HepG2 (cell line): ENCODE measurements at regions not wholly inside any gene's neighbourhood (a gene's known extent, or its start where the extent isn't known, plus 50 kb on each side); places are given as distances from the start of the nearest gene placed in this dataset.

ENCODE experiments used
- ATAC-seq: fragments of 200-7000 bp; cut with Tn5 transposase; 3 replicates; pipeline ENCODE4 v1.9.1; 2020; ENCODE audit warnings: mild to moderate bottlenecking, moderate library complexity
- BruUV-seq: library from RNA; stranded (reverse); fragments of 400-500 nt; replicated peaks from 2 replicates; lab custom pipeline; 2021; lab: Mats Ljungman, UMichigan
- CTCF ChIA-PET: fragments of 300-600 bp; formaldehyde crosslinking; extraction: SDS; loops from one replicate; lab custom pipeline; 2021; ENCODE audit warnings: low total read pairs, inconsistent platforms, low intra/inter-chr PET ratio; lab: Yijun Ruan, JAX
- POLR2A ChIA-PET: fragments of 350-600 bp; sonication (Branson Sonifier 250); formaldehyde crosslinking; loops from one replicate; lab custom pipeline; 2020; ENCODE audit warnings: antibody characterized with exemption, inconsistent platforms; lab: Yijun Ruan, JAX
- DNase-seq: peaks from one replicate; pipeline ENCODE4 v3.0.0-alpha.2; 2015; ENCODE audit warnings: low spot score
- FAIRE-seq: peaks from 3 replicates; lab custom pipeline; 2011; peaks lifted over from hg19 to GRCh38; lab: Jason Lieb, UNC
- H2AFZ ChIP-seq: one replicate; pipeline ENCODE4 v1.6.1; 2011; ENCODE audit warnings: low read length, inconsistent platforms
- H3K27ac ChIP-seq: fragments of 300-600 bp; 3 replicates; pipeline ENCODE4 v1.8.0; 2011; ENCODE audit warnings: mixed run types, mild to moderate bottlenecking, mixed read lengths, low read length, inconsistent platforms; ENCODE audit not compliant: insufficient read depth; ENCODE audit errors: extremely low read length
- H3K27me3 ChIP-seq, 2 experiments: fragments of 200-600 bp in 1 of 2; 2 replicates in 1 of 2; 3 replicates in 1 of 2; pipeline versions ENCODE4 v1.6.0 to v1.8.0; 2011; ENCODE audit warnings: low read length in 2 of 2, mild to moderate bottlenecking in 2 of 2, moderate library complexity in 2 of 2, inconsistent platforms in 1 of 2; ENCODE audit not compliant: insufficient read depth in 2 of 2, control insufficient read depth in 1 of 2
- H3K36me3 ChIP-seq, 2 experiments: fragments of 200-600 bp in 1 of 2; replicated peaks in 1 of 2; 2 replicates in 1 of 2; 3 replicates in 1 of 2; pipeline versions ENCODE4 v1.5.1 to v1.8.0; 2011; ENCODE audit warnings: low read length in 2 of 2, inconsistent platforms in 1 of 2; ENCODE audit not compliant: insufficient read depth in 2 of 2, control insufficient read depth in 1 of 2
- H3K4me1 ChIP-seq: 2 replicates; pipeline ENCODE4 v1.5.1; 2012; ENCODE audit warnings: low read length, inconsistent platforms; ENCODE audit not compliant: insufficient read depth
- H3K4me2 ChIP-seq: 2 replicates; pipeline ENCODE4 v1.6.0; 2011; ENCODE audit warnings: low read depth, low read length, inconsistent platforms
- H3K4me3 ChIP-seq, 3 experiments: fragments of 200-600 bp in 1 of 3; sonication (generic), shearing (Covaris generic) in 1 of 3; replicated peaks in 1 of 3; 2 replicates each; pipeline ENCODE4 v1.5.1; 2011 to 2016; ENCODE audit warnings: low read length in 3 of 3, inconsistent platforms in 2 of 3, low read depth in 2 of 3, mild to moderate bottlenecking in 2 of 3, control low read depth in 1 of 3, mixed read lengths in 1 of 3; ENCODE audit not compliant: insufficient read depth in 1 of 3
- H3K79me2 ChIP-seq: one replicate; pipeline ENCODE4 v1.6.1; 2011; ENCODE audit warnings: low read length, inconsistent platforms; ENCODE audit not compliant: insufficient read depth
- H3K9ac ChIP-seq: 2 replicates; pipeline ENCODE4 v1.6.0; 2011; ENCODE audit warnings: mild to moderate bottlenecking, low read depth, low read length, inconsistent platforms; ENCODE audit not compliant: insufficient read depth
- H3K9me3 ChIP-seq: 2 replicates; pipeline ENCODE4 v1.5.1; 2012; ENCODE audit warnings: mild to moderate bottlenecking, low read length
- H4K20me1 ChIP-seq: 2 replicates; pipeline ENCODE4 v1.6.0; 2011; ENCODE audit warnings: inconsistent platforms, mild to moderate bottlenecking, low read length, moderate library complexity; ENCODE audit not compliant: insufficient read depth
- CHD4 ChIP-seq: fragments of 200-600 bp; sonication (generic); IDR thresholded peaks from 2 replicates; pipeline ENCODE4 v1.7.0; 2017; ENCODE audit warnings: mild to moderate bottlenecking, low read length, borderline replicate concordance
- GZF1 ChIP-seq: sonication (generic); formaldehyde crosslinking; IDR thresholded peaks from 2 replicates; pipeline ENCODE4 v1.5.1; 2020; ENCODE audit warnings: mild to moderate bottlenecking, missing genetic modification reagents
- HDAC2 ChIP-seq: sonication (generic); formaldehyde crosslinking; IDR thresholded peaks from 2 replicates; pipeline ENCODE4 v1.4.0; 2020; ENCODE audit warnings: missing genetic modification reagents
- KDM5B ChIP-seq: sonication (generic); formaldehyde crosslinking; IDR thresholded peaks from 2 replicates; pipeline ENCODE4 v1.4.0; 2020; ENCODE audit warnings: missing genetic modification reagents, mild to moderate bottlenecking, borderline replicate concordance
- KLF6 ChIP-seq: IDR thresholded peaks from 2 replicates; pipeline ENCODE4 v1.8.0; 2016; ENCODE audit warnings: missing biosample characterization, missing genetic modification reagents
- NKX3-1 ChIP-seq: sonication (generic); formaldehyde crosslinking; IDR thresholded peaks from 2 replicates; pipeline ENCODE4 v1.5.0; 2020; ENCODE audit warnings: missing genetic modification reagents
- PLRG1 ChIP-seq: fragments of 450-650 bp; conservative IDR thresholded peaks from 2 replicates; pipeline ENCODE4 v1.6.1; 2016
- POLR2AphosphoS2 ChIP-seq: IDR thresholded peaks from 2 replicates; pipeline ENCODE4 v1.6.1; 2011; ENCODE audit warnings: low read depth, low read length, improper control_type of control experiment
- RFX5 ChIP-seq: IDR thresholded peaks from 2 replicates; pipeline ENCODE4 v1.6.1; 2011; ENCODE audit warnings: low read depth, low read length, improper control_type of control experiment
- SRSF4 ChIP-seq: fragments of 200-400 bp; formaldehyde crosslinking; IDR thresholded peaks from one replicate; pipeline ENCODE4 v1.6.1; 2018; ENCODE audit warnings: mild to moderate bottlenecking, low read depth, low read length, moderate library complexity; ENCODE audit not compliant: poor library complexity, severe bottlenecking
- ZKSCAN8 ChIP-seq: IDR thresholded peaks from 2 replicates; pipeline ENCODE4 v1.6.1; 2016; ENCODE audit warnings: borderline replicate concordance, missing genetic modification reagents, missing compliant biosample characterization
- ZNF124 ChIP-seq: sonication (generic); formaldehyde crosslinking; IDR thresholded peaks from 2 replicates; pipeline ENCODE4 v1.4.0; 2020; ENCODE audit warnings: missing genetic modification reagents
- ZNF207 ChIP-seq: fragments of 450-650 bp; IDR thresholded peaks from 2 replicates; pipeline ENCODE4 v1.6.1; 2016; ENCODE audit warnings: antibody characterized with exemption, borderline replicate concordance
- ZNF296 ChIP-seq: sonication (generic); formaldehyde crosslinking; conservative IDR thresholded peaks from 2 replicates; pipeline ENCODE4 v1.5.0; 2020; ENCODE audit warnings: mild to moderate bottlenecking, missing genetic modification reagents
- ZNF616 ChIP-seq: sonication (generic); formaldehyde crosslinking; IDR thresholded peaks from 2 replicates; pipeline ENCODE4 v1.5.0; 2020; ENCODE audit warnings: low read depth, mild to moderate bottlenecking, missing genetic modification reagents
- ZSCAN29 ChIP-seq: sonication (generic); formaldehyde crosslinking; conservative IDR thresholded peaks from 2 replicates; pipeline ENCODE4 v1.4.0; 2020; ENCODE audit warnings: mild to moderate bottlenecking, missing genetic modification reagents
- WGBS: methylation state at CpG from one replicate; pipeline ENCODE4 v1.1.6; 2017; ENCODE audit warnings: low lambda C conversion rate; 5-methylcytosine and 5-hydroxymethylcytosine counted together
- in situ Hi-C: cut with HindIII; loops from 2 replicates; pipeline ENCODE4 v1.10.0; 2017; ENCODE audit warnings: low pct_unique_long_range_greater_than_20kb; ENCODE audit not compliant: extremely low pct_ligation_motif_present
- intact Hi-C: fragments of 100-400 bp; cut with micrococcal nuclease; formaldehyde crosslinking; loops from one replicate; pipeline ENCODE4 v1.10.0; 2022; ENCODE audit not compliant: unreplicated experiment
- TF ChIP-seq, protein P1 (sequence below): sonication (generic); formaldehyde crosslinking; IDR thresholded peaks from 2 replicates; pipeline ENCODE4 v1.5.0; 2020; ENCODE audit warnings: mild to moderate bottlenecking, missing genetic modification reagents

DNA sequence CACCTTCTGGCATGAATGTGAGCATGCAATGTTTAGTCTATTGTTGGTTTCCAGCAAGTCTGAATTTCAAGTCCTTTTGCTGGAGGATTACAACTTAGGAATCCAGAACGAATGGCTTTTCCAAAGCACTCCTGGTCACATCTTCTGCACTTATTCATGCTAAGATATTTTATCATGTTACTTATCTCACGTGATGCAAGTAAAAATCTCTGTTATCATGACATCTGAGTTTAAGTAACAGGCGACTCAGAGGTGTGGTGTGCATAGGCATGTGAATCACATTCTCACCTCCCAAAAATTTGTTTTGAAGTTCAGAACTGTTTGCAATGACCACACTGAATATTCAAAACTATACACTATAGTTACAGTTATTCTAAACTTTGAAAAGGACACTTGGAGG lies 204.8 kb upstream of the FGGY start:
- no peak for DNase-seq
- Histone ChIP-seq H3K36me3 (no peaks in the 10 kb centered on the region), H3K9me3 (peaks cover 9% of the 10 kb centered on the region; the same call in 1 of the 2 replicates), H4K20me1 (no peaks in the 10 kb centered on the region)
- ATAC-seq = no peak
- intact Hi-C loops = no loop called here
- 19% methylated on average over 3 of the region's 3 CpGs for WGBS
- CTCF ChIA-PET = no interaction called here
- POLR2A ChIA-PET = no interaction called here
- in situ Hi-C loops = no loop called here
- TF ChIP-seq HDAC2 = no peak
- no peak for TF ChIP-seq ZNF616
- no peak for TF ChIP-seq SRSF4
- TF ChIP-seq RFX5 = no peak
- TF ChIP-seq GZF1 (CRISPR knock-in tag) = no peak
- no peak for TF ChIP-seq ZNF296
- TF ChIP-seq NKX3-1 (CRISPR knock-in tag) = no peak
- TF ChIP-seq KDM5B (CRISPR knock-in tag) = no peak
- TF ChIP-seq CHD4 = no peak
- no peak for TF ChIP-seq POLR2AphosphoS2
- TF ChIP-seq ZKSCAN8 (CRISPR knock-in tag) = no peak
- TF ChIP-seq, protein P1, sequence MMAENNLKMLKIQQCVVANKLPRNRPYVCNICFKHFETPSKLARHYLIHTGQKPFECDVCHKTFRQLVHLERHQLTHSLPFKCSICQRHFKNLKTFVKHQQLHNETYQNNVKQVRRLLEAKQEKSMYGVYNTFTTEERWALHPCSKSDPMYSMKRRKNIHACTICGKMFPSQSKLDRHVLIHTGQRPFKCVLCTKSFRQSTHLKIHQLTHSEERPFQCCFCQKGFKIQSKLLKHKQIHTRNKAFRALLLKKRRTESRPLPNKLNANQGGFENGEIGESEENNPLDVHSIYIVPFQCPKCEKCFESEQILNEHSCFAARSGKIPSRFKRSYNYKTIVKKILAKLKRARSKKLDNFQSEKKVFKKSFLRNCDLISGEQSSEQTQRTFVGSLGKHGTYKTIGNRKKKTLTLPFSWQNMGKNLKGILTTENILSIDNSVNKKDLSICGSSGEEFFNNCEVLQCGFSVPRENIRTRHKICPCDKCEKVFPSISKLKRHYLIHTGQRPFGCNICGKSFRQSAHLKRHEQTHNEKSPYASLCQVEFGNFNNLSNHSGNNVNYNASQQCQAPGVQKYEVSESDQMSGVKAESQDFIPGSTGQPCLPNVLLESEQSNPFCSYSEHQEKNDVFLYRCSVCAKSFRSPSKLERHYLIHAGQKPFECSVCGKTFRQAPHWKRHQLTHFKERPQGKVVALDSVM (CRISPR knock-in tag) = no peak
- TF ChIP-seq ZNF124 (CRISPR knock-in tag) = no peak
- no peak for TF ChIP-seq ZSCAN29 (CRISPR knock-in tag)
- no peak for TF ChIP-seq ZNF207
- no peak for TF ChIP-seq KLF6 (CRISPR knock-in tag)
- no peak for TF ChIP-seq PLRG1
- TF ChIP-seq, all 625 proteins: peak for 0
- no peaks in the 10 kb centered on the region for H3K4me1 ChIP-seq
- H3K27ac ChIP-seq = no peak overlapping the region
- no peak overlapping the region for H3K4me3 ChIP-seq
- no peaks in the 10 kb centered on the region; a peak in 1 of 5 replicates for H3K27me3 ChIP-seq
- H3K9ac ChIP-seq = no peak overlapping the region
- no peak overlapping the region for H2AFZ ChIP-seq
- no peaks in the 10 kb centered on the region for H3K79me2 ChIP-seq
- FAIRE-seq = no peak
- no TSS peak for BruUV-seq
- no peak overlapping the region for H3K4me2 ChIP-seq
